Panc1 (cell line): ENCODE measurements at regions not wholly inside any gene's neighbourhood (a gene's known extent, or its start where the extent isn't known, plus 50 kb on each side); places are given as distances from the start of the nearest gene placed in this dataset.

Source experiments
- ATAC-seq: fragments of 200-7000 bp; cut with Tn5 transposase; 2 replicates; pipeline ENCODE4 v1.9.1; 2020; ENCODE audit warnings: mild to moderate bottlenecking, moderate library complexity
- BruUV-seq: library from RNA; stranded (reverse); fragments of 400-500 nt; replicated peaks from 2 replicates; lab custom pipeline; 2021; lab: Mats Ljungman, UMichigan
- CTCF ChIA-PET: fragments of 300-600 bp; sonication (Branson Sonifier 250); formaldehyde crosslinking; loops from one replicate; lab custom pipeline; 2022; ENCODE audit warnings: antibody characterized with exemption; lab: Charles Lee
- POLR2A ChIA-PET: fragments of 300-600 bp; sonication (Branson Sonifier 250); formaldehyde crosslinking; loops from one replicate; lab custom pipeline; 2022; ENCODE audit warnings: antibody characterized with exemption; lab: Charles Lee
- DNase-seq: peaks from one replicate; pipeline ENCODE4 v3.0.0-alpha.2; 2010; ENCODE audit warnings: low read depth, low spot score
- H3K27ac ChIP-seq: 2 replicates; pipeline ENCODE4 v1.5.1; 2011; ENCODE audit warnings: mild to moderate bottlenecking, low read length, inconsistent platforms
- H3K27me3 ChIP-seq: fragments of 200-500 bp; sonication (Bioruptor generic); 2 replicates; pipeline ENCODE4 v1.6.0; 2014; ENCODE audit warnings: low read length, inconsistent platforms; ENCODE audit not compliant: control insufficient read depth, insufficient read depth
- H3K36me3 ChIP-seq: fragments of 200-500 bp; sonication (Bioruptor generic); 2 replicates; pipeline ENCODE4 v1.5.1; 2014; ENCODE audit warnings: inconsistent platforms, mild to moderate bottlenecking, low read length, moderate library complexity; ENCODE audit not compliant: control insufficient read depth, insufficient read depth
- H3K4me1 ChIP-seq: 2 replicates; pipeline ENCODE4 v1.5.1; 2011; ENCODE audit warnings: inconsistent platforms, mild to moderate bottlenecking, low read length, moderate library complexity; ENCODE audit not compliant: control insufficient read depth, insufficient read depth
- H3K4me3 ChIP-seq, 2 experiments: 2 replicates each; pipeline ENCODE4 v1.5.1; 2011 to 2012; ENCODE audit warnings: low read depth in 2 of 2, low read length in 2 of 2, mild to moderate bottlenecking in 2 of 2, inconsistent platforms in 1 of 2, moderate library complexity in 1 of 2
- H3K9me3 ChIP-seq: fragments of 200-500 bp; sonication (Bioruptor generic); 2 replicates; pipeline ENCODE4 v1.5.1; 2014; ENCODE audit warnings: low read depth, mild to moderate bottlenecking, inconsistent platforms, low read length, moderate library complexity; ENCODE audit not compliant: control insufficient read depth, insufficient read depth
- POLR2AphosphoS5 ChIP-seq: IDR thresholded peaks from 2 replicates; pipeline ENCODE4 v1.6.1; 2012; ENCODE audit warnings: mild to moderate bottlenecking, low read depth, low read length, moderate library complexity
- SIN3A ChIP-seq: IDR thresholded peaks from 2 replicates; pipeline ENCODE4 v1.6.1; 2012; ENCODE audit warnings: low read depth, mild to moderate bottlenecking, low read length, moderate library complexity, borderline replicate concordance; ENCODE audit not compliant: insufficient read depth
- TCF7L2 ChIP-seq: IDR thresholded peaks from 2 replicates; pipeline ENCODE4 v1.6.1; 2011; ENCODE audit warnings: mild to moderate bottlenecking, low read depth, low read length, inconsistent platforms
- in situ Hi-C: cut with HindIII; loops from 2 replicates; pipeline ENCODE4 v1.10.0; 2016; ENCODE audit warnings: low sequenced_read_pairs, low pct_unique_long_range_greater_than_20kb
- intact Hi-C: fragments of 100-400 bp; cut with micrococcal nuclease; formaldehyde crosslinking; loops from one replicate; pipeline ENCODE4 v1.10.0; 2022; ENCODE audit not compliant: unreplicated experiment
- TF ChIP-seq, protein P1 (sequence below): fragments of 450-650 bp; IDR thresholded peaks from 2 replicates; pipeline ENCODE4 v1.5.1; 2017; ENCODE audit warnings: mild to moderate bottlenecking
- TF ChIP-seq, protein P2 (sequence below), 2 experiments: IDR thresholded peaks; 2 replicates each; pipeline ENCODE4 v1.6.1; 2011 to 2012; ENCODE audit warnings: low read depth in 2 of 2, control low read depth in 1 of 2, low read length in 1 of 2, mild to moderate bottlenecking in 1 of 2, moderate library complexity in 1 of 2; ENCODE audit not compliant: insufficient read depth in 1 of 2

DNA sequence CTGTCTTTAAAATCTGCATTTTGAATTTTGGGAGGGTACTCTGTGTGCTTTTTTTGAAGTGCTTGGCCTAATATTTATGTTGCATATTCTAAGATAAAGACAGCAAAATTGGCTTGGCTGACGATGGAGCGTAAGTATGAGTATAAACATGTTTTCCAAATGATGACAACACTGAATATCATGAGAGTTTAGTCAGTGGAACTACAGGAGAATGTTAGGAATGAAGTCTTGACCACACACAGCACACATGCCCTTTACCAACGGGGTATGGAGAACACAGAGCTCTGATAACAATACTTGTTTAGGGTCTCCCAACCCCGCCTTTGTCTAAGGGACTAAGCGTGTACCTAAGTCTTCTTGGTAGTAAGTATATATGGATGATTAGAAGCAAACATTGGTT lies 253.9 kb upstream of the FZD8 start:
- no TSS peak for BruUV-seq
- H3K4me1 ChIP-seq = no peaks in the 10 kb centered on the region
- no peak overlapping the region for H3K4me3 ChIP-seq
- H3K27ac ChIP-seq = no peak overlapping the region
- TF ChIP-seq TCF7L2 (no peak), SIN3A (no peak), POLR2AphosphoS5 (no peak)
- TF ChIP-seq, protein P1, sequence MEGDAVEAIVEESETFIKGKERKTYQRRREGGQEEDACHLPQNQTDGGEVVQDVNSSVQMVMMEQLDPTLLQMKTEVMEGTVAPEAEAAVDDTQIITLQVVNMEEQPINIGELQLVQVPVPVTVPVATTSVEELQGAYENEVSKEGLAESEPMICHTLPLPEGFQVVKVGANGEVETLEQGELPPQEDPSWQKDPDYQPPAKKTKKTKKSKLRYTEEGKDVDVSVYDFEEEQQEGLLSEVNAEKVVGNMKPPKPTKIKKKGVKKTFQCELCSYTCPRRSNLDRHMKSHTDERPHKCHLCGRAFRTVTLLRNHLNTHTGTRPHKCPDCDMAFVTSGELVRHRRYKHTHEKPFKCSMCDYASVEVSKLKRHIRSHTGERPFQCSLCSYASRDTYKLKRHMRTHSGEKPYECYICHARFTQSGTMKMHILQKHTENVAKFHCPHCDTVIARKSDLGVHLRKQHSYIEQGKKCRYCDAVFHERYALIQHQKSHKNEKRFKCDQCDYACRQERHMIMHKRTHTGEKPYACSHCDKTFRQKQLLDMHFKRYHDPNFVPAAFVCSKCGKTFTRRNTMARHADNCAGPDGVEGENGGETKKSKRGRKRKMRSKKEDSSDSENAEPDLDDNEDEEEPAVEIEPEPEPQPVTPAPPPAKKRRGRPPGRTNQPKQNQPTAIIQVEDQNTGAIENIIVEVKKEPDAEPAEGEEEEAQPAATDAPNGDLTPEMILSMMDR = no peak
- TF ChIP-seq, protein P2, sequence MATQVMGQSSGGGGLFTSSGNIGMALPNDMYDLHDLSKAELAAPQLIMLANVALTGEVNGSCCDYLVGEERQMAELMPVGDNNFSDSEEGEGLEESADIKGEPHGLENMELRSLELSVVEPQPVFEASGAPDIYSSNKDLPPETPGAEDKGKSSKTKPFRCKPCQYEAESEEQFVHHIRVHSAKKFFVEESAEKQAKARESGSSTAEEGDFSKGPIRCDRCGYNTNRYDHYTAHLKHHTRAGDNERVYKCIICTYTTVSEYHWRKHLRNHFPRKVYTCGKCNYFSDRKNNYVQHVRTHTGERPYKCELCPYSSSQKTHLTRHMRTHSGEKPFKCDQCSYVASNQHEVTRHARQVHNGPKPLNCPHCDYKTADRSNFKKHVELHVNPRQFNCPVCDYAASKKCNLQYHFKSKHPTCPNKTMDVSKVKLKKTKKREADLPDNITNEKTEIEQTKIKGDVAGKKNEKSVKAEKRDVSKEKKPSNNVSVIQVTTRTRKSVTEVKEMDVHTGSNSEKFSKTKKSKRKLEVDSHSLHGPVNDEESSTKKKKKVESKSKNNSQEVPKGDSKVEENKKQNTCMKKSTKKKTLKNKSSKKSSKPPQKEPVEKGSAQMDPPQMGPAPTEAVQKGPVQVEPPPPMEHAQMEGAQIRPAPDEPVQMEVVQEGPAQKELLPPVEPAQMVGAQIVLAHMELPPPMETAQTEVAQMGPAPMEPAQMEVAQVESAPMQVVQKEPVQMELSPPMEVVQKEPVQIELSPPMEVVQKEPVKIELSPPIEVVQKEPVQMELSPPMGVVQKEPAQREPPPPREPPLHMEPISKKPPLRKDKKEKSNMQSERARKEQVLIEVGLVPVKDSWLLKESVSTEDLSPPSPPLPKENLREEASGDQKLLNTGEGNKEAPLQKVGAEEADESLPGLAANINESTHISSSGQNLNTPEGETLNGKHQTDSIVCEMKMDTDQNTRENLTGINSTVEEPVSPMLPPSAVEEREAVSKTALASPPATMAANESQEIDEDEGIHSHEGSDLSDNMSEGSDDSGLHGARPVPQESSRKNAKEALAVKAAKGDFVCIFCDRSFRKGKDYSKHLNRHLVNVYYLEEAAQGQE (IDR thresholded peaks at IDR 0.05; ENCODE audit: insufficient read depth in 1 of 2, low read depth in 2 of 2, low read length in 1 of 2) = no peak
- POLR2A ChIA-PET = no interaction called here
- DNase-seq (no peak), ATAC-seq (no peak)
- in situ Hi-C loops (no loop called here), intact Hi-C loops (no loop called here)
- CTCF ChIA-PET = no interaction called here
- no peaks in the 10 kb centered on the region for H3K36me3 ChIP-seq
- no peaks in the 10 kb centered on the region for H3K9me3 ChIP-seq
- no peaks in the 10 kb centered on the region for H3K27me3 ChIP-seq

DNA sequence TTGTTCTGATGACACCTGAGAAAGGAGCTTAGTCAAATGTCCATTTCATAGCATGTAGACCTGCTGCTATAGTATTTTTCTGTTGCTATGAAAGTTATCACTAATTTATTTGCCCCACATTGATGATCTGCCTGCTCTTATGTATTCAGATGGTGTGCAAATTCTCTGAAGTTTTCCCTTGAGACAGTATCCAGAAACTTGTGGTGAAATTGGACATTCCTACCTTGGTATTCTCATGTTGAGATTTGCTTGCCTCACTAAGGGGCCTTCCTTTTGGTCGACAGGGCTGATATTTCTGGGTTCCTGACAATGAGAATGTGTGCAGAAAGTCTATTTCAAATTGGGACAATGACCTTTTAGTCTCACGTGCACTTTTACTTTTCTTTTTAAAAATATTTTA lies 253.2 kb upstream of the FZD8 start:
- H3K27ac ChIP-seq = no peak overlapping the region
- no peaks in the 10 kb centered on the region for H3K4me1 ChIP-seq
- TF ChIP-seq TCF7L2 = no peak
- no peak for TF ChIP-seq SIN3A
- TF ChIP-seq, protein P2 (IDR thresholded peaks at IDR 0.05; ENCODE audit: insufficient read depth in 1 of 2, low read depth in 2 of 2, low read length in 1 of 2) = no peak
- TF ChIP-seq, protein P1 = no peak
- no peak for TF ChIP-seq POLR2AphosphoS5
- ChIA-PET CTCF (no interaction called here), POLR2A (no interaction called here)
- H3K9me3 ChIP-seq = no peaks in the 10 kb centered on the region
- no TSS peak for BruUV-seq
- DNase-seq (no peak), ATAC-seq (no peak)
- H3K36me3 ChIP-seq = no peaks in the 10 kb centered on the region
- in situ Hi-C loops = no loop called here
- intact Hi-C loops = no loop called here
- H3K4me3 ChIP-seq = no peak overlapping the region
- H3K27me3 ChIP-seq = no peaks in the 10 kb centered on the region
